GM23338 (cell line): ENCODE measurements at regions not wholly inside any gene's neighbourhood (a gene's known extent, or its start where the extent isn't known, plus 50 kb on each side); places are given as distances from the start of the nearest gene placed in this dataset.

Experiments
- CREB1 ChIP-seq: fragments of 250-450 bp; sonication (Bioruptor Pico); IDR thresholded peaks from 2 replicates; pipeline ENCODE4 v1.5.0; 2020; ENCODE audit warnings: low read depth, mild to moderate bottlenecking, moderate library complexity
- EZH2 ChIP-seq: fragments of 200-600 bp; sonication (generic); IDR thresholded peaks from one replicate; pipeline ENCODE4 v1.8.0; 2017; ENCODE audit warnings: antibody characterized with exemption, mild to moderate bottlenecking, low read depth; ENCODE audit not compliant: unreplicated experiment
- EZH2phosphoT487 ChIP-seq: fragments of 200-600 bp; sonication (generic); IDR thresholded peaks from one replicate; pipeline ENCODE4 v1.8.1; 2018; ENCODE audit warnings: antibody characterized with exemption; ENCODE audit not compliant: unreplicated experiment
- JUNB ChIP-seq: IDR thresholded peaks from one replicate; pipeline ENCODE4 v1.6.1; 2016; ENCODE audit warnings: antibody characterized with exemption; ENCODE audit not compliant: unreplicated experiment
- POLR2AphosphoS5 ChIP-seq: IDR thresholded peaks from 2 replicates; pipeline ENCODE4 v1.6.1; 2016; ENCODE audit warnings: antibody characterized with exemption, low read depth
- STAT1 ChIP-seq: IDR thresholded peaks from one replicate; pipeline ENCODE4 v1.6.1; 2016; ENCODE audit warnings: antibody characterized with exemption; ENCODE audit not compliant: unreplicated experiment
- ZNF114 ChIP-seq: fragments of 250-450 bp; sonication (Bioruptor Pico); IDR thresholded peaks from 2 replicates; pipeline ENCODE4 v1.5.0; 2020; ENCODE audit warnings: mild to moderate bottlenecking, moderate library complexity
- ZNF331 ChIP-seq: fragments of 250-450 bp; sonication (Bioruptor Pico); IDR thresholded peaks from 2 replicates; pipeline ENCODE4 v1.5.0; 2020; ENCODE audit warnings: low read depth, mild to moderate bottlenecking, moderate library complexity
- TF ChIP-seq, protein P1 (sequence below), 2 experiments: fragments of 200-600 bp in 1 of 2; sonication (generic) in 1 of 2; conservative IDR thresholded peaks; 2 replicates each; pipeline versions ENCODE4 v1.5.1 to v1.6.1; 2016 to 2017; ENCODE audit warnings: antibody characterized with exemption in 2 of 2, low read depth in 2 of 2, mild to moderate bottlenecking in 2 of 2, moderate library complexity in 1 of 2
- TF ChIP-seq, protein P2 (sequence below): IDR thresholded peaks from one replicate; pipeline ENCODE4 v1.6.1; 2018; ENCODE audit warnings: antibody characterized with exemption; ENCODE audit not compliant: unreplicated experiment

DNA sequence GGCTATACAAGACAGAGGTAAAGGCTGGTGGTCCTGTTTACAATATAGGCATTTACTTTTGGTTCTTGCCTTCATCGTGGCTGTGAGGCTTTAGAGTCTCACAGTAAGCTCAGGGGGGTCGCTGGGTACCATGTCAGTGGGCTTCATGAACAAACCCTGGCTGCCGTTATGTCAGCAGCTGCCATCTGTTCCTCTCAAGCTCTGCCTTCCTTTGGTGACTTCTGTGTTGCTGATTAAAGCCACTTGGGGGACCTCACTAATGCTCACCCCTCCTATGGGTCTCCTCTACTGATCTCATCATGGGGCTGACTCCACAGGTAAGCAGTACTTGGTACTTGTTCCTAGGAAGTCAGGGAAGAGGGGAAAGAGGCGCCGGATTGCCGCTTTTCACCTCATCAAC is 268.7 kb downstream of the TTC6 start:
- TF ChIP-seq, protein P1, sequence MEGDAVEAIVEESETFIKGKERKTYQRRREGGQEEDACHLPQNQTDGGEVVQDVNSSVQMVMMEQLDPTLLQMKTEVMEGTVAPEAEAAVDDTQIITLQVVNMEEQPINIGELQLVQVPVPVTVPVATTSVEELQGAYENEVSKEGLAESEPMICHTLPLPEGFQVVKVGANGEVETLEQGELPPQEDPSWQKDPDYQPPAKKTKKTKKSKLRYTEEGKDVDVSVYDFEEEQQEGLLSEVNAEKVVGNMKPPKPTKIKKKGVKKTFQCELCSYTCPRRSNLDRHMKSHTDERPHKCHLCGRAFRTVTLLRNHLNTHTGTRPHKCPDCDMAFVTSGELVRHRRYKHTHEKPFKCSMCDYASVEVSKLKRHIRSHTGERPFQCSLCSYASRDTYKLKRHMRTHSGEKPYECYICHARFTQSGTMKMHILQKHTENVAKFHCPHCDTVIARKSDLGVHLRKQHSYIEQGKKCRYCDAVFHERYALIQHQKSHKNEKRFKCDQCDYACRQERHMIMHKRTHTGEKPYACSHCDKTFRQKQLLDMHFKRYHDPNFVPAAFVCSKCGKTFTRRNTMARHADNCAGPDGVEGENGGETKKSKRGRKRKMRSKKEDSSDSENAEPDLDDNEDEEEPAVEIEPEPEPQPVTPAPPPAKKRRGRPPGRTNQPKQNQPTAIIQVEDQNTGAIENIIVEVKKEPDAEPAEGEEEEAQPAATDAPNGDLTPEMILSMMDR (conservative IDR thresholded peaks at IDR 0.05; ENCODE audit: low read depth in 2 of 2): no peak
- TF ChIP-seq CREB1 (CRISPR knock-in tag): no peak
- TF ChIP-seq, protein P2, sequence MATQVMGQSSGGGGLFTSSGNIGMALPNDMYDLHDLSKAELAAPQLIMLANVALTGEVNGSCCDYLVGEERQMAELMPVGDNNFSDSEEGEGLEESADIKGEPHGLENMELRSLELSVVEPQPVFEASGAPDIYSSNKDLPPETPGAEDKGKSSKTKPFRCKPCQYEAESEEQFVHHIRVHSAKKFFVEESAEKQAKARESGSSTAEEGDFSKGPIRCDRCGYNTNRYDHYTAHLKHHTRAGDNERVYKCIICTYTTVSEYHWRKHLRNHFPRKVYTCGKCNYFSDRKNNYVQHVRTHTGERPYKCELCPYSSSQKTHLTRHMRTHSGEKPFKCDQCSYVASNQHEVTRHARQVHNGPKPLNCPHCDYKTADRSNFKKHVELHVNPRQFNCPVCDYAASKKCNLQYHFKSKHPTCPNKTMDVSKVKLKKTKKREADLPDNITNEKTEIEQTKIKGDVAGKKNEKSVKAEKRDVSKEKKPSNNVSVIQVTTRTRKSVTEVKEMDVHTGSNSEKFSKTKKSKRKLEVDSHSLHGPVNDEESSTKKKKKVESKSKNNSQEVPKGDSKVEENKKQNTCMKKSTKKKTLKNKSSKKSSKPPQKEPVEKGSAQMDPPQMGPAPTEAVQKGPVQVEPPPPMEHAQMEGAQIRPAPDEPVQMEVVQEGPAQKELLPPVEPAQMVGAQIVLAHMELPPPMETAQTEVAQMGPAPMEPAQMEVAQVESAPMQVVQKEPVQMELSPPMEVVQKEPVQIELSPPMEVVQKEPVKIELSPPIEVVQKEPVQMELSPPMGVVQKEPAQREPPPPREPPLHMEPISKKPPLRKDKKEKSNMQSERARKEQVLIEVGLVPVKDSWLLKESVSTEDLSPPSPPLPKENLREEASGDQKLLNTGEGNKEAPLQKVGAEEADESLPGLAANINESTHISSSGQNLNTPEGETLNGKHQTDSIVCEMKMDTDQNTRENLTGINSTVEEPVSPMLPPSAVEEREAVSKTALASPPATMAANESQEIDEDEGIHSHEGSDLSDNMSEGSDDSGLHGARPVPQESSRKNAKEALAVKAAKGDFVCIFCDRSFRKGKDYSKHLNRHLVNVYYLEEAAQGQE: no peak
- TF ChIP-seq EZH2phosphoT487: no peak
- no peak for TF ChIP-seq POLR2AphosphoS5
- no peak for TF ChIP-seq ZNF114 (CRISPR knock-in tag)
- no peak for TF ChIP-seq EZH2
- no peak for TF ChIP-seq JUNB
- TF ChIP-seq ZNF331 (CRISPR knock-in tag): no peak
- no peak for TF ChIP-seq STAT1
